Stimulated activated CD8-positive, alpha-beta memory T cell treated with anti-CD3 and anti-CD28 coated beads, Interleukin-7, amount 100 ng/mL, for 24 hours (primary cell): ENCODE measurements at regions not wholly inside any gene's neighbourhood (a gene's known extent, or its start where the extent isn't known, plus 50 kb on each side); places are given as distances from the start of the nearest gene placed in this dataset.

Source experiments
- DNase-seq: peaks from one replicate; pipeline ENCODE4 v3.0.0-alpha.2; 2020; ENCODE audit warnings: low read depth

DNA sequence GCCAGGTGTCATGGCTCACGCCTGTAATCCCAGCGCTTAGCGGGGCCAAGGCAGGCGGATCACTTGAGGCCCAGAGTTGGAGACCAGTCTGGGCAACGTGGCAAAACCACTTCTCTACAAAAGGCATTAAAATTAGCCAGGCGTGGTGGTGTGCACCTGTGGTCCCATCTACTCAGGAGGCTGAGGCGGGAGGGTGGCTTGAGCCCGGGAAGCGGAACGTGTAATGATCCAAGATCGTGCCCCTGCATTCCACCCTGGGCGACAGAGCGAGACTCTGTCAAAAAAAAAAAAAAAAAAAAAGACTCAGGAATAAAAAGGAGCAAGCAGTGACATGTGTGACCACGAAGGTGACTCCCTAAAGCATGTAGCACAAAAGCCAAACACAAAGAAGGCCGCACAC lies 50.1 kb upstream of the SALL3 start:
- DNase-seq, result no peak
